ENCODE measurements at regions not wholly inside any gene's neighbourhood (a gene's known extent, or its start where the extent isn't known, plus 50 kb on each side); places are given as distances from the start of the nearest gene placed in this dataset.

- no peak for TF ChIP-seq CTCF (IDR thresholded peaks at IDR 0.05; ENCODE audit: extremely low read depth, missing control alignments)
- DNase-seq (ENCODE audit: low spot score): no peak
Observed at GRCh38 chr2:144151405-144151804, 368.5 kb downstream of the ZEB2 start.

- no peak for DNase-seq (ENCODE audit: low spot score)
- no peak for TF ChIP-seq CTCF (IDR thresholded peaks at IDR 0.05; ENCODE audit: extremely low read depth, missing control alignments)
Observed at GRCh38 chr2:144147356-144147755, 372.6 kb downstream of the ZEB2 start.

DNA sequence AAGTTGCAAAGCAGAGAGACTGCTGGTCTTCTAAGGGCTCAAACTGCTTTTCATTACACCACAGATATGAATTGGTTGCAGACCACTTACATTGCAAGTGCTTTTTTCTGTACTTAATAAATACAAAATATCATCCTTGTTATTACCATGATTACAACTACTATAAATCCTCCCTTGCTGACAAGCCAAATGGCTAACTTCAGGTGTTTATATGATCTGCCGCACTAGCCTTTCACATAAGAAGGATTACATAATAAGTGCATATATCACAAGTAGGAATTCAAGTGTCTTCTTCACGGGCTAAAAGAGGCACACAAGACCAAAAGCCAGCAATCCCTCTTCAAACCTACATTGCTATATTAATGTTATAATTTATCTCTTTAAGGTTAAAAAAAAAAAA, 373.0 kb downstream of the ZEB2 start:
- TF ChIP-seq CTCF (IDR thresholded peaks at IDR 0.05; ENCODE audit: extremely low read depth, missing control alignments): no peak
- no peak for DNase-seq (ENCODE audit: low spot score)

- no peak for TF ChIP-seq CTCF (IDR thresholded peaks at IDR 0.05; ENCODE audit: extremely low read depth, missing control alignments)
- DNase-seq (ENCODE audit: low spot score): no peak
Observed at GRCh38 chr2:144146076-144146475, 373.8 kb downstream of the ZEB2 start.

DNA sequence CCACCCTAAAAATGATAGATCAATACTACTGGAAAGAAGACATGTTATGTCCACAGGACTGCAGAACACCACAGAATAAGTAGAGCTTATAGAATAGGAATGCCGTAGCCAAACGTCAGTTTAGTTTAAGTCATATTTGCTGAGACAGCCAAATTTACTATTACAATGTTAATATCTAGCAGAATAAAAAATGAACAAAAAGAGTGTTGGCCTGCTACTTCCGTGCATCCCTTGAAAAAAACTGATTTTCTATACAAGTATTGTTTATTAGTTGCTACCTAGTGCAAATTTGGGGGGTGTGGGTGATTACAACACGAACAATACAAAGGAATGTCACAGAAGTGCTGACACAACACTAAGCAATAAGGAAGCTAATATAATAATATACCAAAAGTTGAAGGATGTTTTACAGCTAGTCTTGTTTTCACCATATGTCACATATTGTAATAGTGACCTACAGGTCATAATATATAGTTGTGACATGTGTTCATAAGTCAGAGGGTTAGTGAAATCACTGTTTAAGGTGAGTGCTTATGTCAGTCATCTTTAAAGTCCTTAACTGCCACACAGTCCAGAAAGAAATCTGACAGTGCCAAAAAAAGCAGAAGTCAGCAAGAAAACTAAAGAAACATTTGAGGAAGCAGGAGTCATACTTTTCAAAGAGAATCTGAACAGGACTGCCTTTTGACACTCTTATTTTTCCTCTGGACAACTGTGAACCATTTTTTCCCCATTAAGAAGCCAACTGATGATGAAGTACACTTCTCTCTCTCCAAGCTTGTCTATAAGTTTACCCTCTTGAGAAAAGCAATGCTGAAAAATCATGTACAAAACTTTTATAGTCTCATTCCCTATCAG, 376.4 kb downstream of the ZEB2 start:
- no peak for DNase-seq (ENCODE audit: low spot score)
- TF ChIP-seq CTCF (IDR thresholded peaks at IDR 0.05; ENCODE audit: extremely low read depth, missing control alignments): no peak

- no peak for TF ChIP-seq CTCF (IDR thresholded peaks at IDR 0.05; ENCODE audit: extremely low read depth, missing control alignments)
- DNase-seq (ENCODE audit: low spot score): no peak
Observed at GRCh38 chr2:144140891-144141290, 379.0 kb downstream of the ZEB2 start.

- no peak for TF ChIP-seq CTCF (IDR thresholded peaks at IDR 0.05; ENCODE audit: extremely low read depth, missing control alignments)
- DNase-seq (ENCODE audit: low spot score): no peak
Observed at GRCh38 chr2:144137705-144138428, 382.1 kb downstream of the ZEB2 start.

Data from GM20000 (cell line).